IMR-90 (cell line): ENCODE measurements at regions not wholly inside any gene's neighbourhood (a gene's known extent, or its start where the extent isn't known, plus 50 kb on each side); places are given as distances from the start of the nearest gene placed in this dataset.

Source experiments
- ATAC-seq: fragments of 200-7000 bp; cut with Tn5 transposase; 2 replicates; pipeline ENCODE4 v1.9.1; 2020; ENCODE audit warnings: low read depth, mild to moderate bottlenecking, moderate library complexity
- BruUV-seq: library from RNA; stranded (reverse); fragments of 400-500 nt; replicated peaks from 2 replicates; lab custom pipeline; 2021; lab: Mats Ljungman, UMichigan
- CTCF ChIA-PET: fragments of 300-600 bp; formaldehyde crosslinking; extraction: SDS; loops from one replicate; lab custom pipeline; 2021; ENCODE audit warnings: antibody characterized with exemption; lab: Yijun Ruan, JAX
- POLR2A ChIA-PET: fragments of 300-600 bp; sonication (Branson Sonifier 250); formaldehyde crosslinking; loops from one replicate; lab custom pipeline; 2022; ENCODE audit warnings: antibody characterized with exemption; ENCODE audit not compliant: unreplicated experiment; lab: Charles Lee
- DNase-seq: peaks from one replicate; pipeline ENCODE4 v3.0.0; 2013
- H2AFZ ChIP-seq: replicated peaks from 2 replicates; pipeline ENCODE3; 2013; ENCODE audit warnings: low read length, mild to moderate bottlenecking; ENCODE audit not compliant: poor library complexity
- H2AK5ac ChIP-seq: 2 replicates; pipeline ENCODE4 v1.6.1; 2013; ENCODE audit warnings: low read depth, low read length, inconsistent platforms
- H2AK9ac ChIP-seq: replicated peaks from 2 replicates; pipeline ENCODE3; 2013; ENCODE audit warnings: mild to moderate bottlenecking, low read depth, low read length, moderate library complexity; ENCODE audit not compliant: poor library complexity
- H2BK120ac ChIP-seq: 2 replicates; pipeline ENCODE4 v1.6.1; 2013; ENCODE audit warnings: low read depth, low read length, inconsistent platforms
- H2BK15ac ChIP-seq: 3 replicates; pipeline ENCODE4 v1.6.1; 2013; ENCODE audit warnings: low read depth, low read length, inconsistent platforms
- H2BK20ac ChIP-seq: 2 replicates; pipeline ENCODE4 v1.6.1; 2013; ENCODE audit warnings: low read depth, mild to moderate bottlenecking, inconsistent platforms, low read length, moderate library complexity
- H2BK5ac ChIP-seq: 2 replicates; pipeline ENCODE4 v1.6.1; 2013; ENCODE audit warnings: mild to moderate bottlenecking, low read depth, low read length, inconsistent platforms; ENCODE audit not compliant: poor library complexity, severe bottlenecking
- H3K14ac ChIP-seq: replicated peaks from 2 replicates; pipeline ENCODE4 v1.6.1; 2013; ENCODE audit warnings: low read depth, low read length, inconsistent platforms
- H3K18ac ChIP-seq: 2 replicates; pipeline ENCODE4 v1.6.1; 2013; ENCODE audit warnings: low read depth, low read length, control low read depth
- H3K23ac ChIP-seq: 2 replicates; pipeline ENCODE4 v1.6.1; 2013; ENCODE audit warnings: low read depth, low read length, inconsistent platforms
- H3K27ac ChIP-seq: 2 replicates; pipeline ENCODE4 v1.5.1; 2013; ENCODE audit warnings: mild to moderate bottlenecking, control low read depth, low read length; ENCODE audit not compliant: insufficient read depth
- H3K27me3 ChIP-seq: 2 replicates; pipeline ENCODE4 v1.6.1; 2013; ENCODE audit warnings: low read length; ENCODE audit not compliant: control insufficient read depth, insufficient read depth
- H3K36me3 ChIP-seq: 2 replicates; pipeline ENCODE4 v1.6.1; 2013; ENCODE audit warnings: low read length, mixed read lengths; ENCODE audit not compliant: control insufficient read depth, insufficient read depth
- H3K4ac ChIP-seq: 2 replicates; pipeline ENCODE4 v1.6.1; 2013; ENCODE audit warnings: low read depth, low read length, inconsistent platforms
- H3K4me1 ChIP-seq: 2 replicates; pipeline ENCODE4 v1.6.1; 2013; ENCODE audit warnings: low read length, mixed read lengths; ENCODE audit not compliant: control insufficient read depth, insufficient read depth
- H3K4me2 ChIP-seq: 2 replicates; pipeline ENCODE4 v1.6.1; 2013; ENCODE audit warnings: low read depth, mild to moderate bottlenecking, control low read depth, low read length, moderate library complexity
- H3K4me3 ChIP-seq: 2 replicates; pipeline ENCODE4 v1.5.1; 2013; ENCODE audit warnings: low read depth, mild to moderate bottlenecking, control low read depth, low read length, moderate library complexity; ENCODE audit not compliant: insufficient read depth
- H3K56ac ChIP-seq: 2 replicates; pipeline ENCODE4 v1.6.1; 2013; ENCODE audit warnings: low read length, inconsistent platforms; ENCODE audit not compliant: insufficient read depth; ENCODE audit errors: extremely low read depth
- H3K79me1 ChIP-seq, 2 experiments: 2 replicates each; pipeline ENCODE4 v1.6.1; 2013; ENCODE audit warnings: low read length in 2 of 2, inconsistent platforms in 1 of 2, low read depth in 1 of 2
- H3K9ac ChIP-seq: 2 replicates; pipeline ENCODE4 v1.6.1; 2013; ENCODE audit warnings: low read depth, low read length, control low read depth
- H3K9me1 ChIP-seq: 2 replicates; pipeline ENCODE4 v1.6.1; 2013; ENCODE audit warnings: low read length, inconsistent platforms; ENCODE audit not compliant: insufficient read depth
- H3K9me3 ChIP-seq: 2 replicates; pipeline ENCODE4 v1.6.1; 2013; ENCODE audit warnings: low read length; ENCODE audit not compliant: control insufficient read depth, insufficient read depth
- H4K20me1 ChIP-seq: 2 replicates; pipeline ENCODE4 v1.6.1; 2013; ENCODE audit warnings: low read length, inconsistent platforms; ENCODE audit not compliant: insufficient read depth
- H4K5ac ChIP-seq: 2 replicates; pipeline ENCODE4 v1.6.1; 2013; ENCODE audit warnings: mild to moderate bottlenecking, low read depth, low read length, control low read depth
- H4K8ac ChIP-seq, 2 experiments: 2 replicates each; pipeline ENCODE4 v1.6.1; 2013; ENCODE audit warnings: low read depth in 2 of 2, low read length in 2 of 2, control low read depth in 1 of 2, inconsistent platforms in 1 of 2
- H4K91ac ChIP-seq: 2 replicates; pipeline ENCODE4 v1.6.1; 2013; ENCODE audit warnings: low read depth, low read length, inconsistent platforms; ENCODE audit not compliant: insufficient read depth
- BHLHE40 ChIP-seq: fragments of 150-350 bp; IDR thresholded peaks from 2 replicates; pipeline ENCODE4 v1.6.1; 2016; ENCODE audit warnings: mild to moderate bottlenecking, low read depth, low read length
- CEBPB ChIP-seq: IDR thresholded peaks from 2 replicates; pipeline ENCODE4 v1.6.1; 2012; ENCODE audit warnings: low read depth, low read length, improper control_type of control experiment
- RCOR1 ChIP-seq: IDR thresholded peaks from 2 replicates; pipeline ENCODE4 v1.6.1; 2012; ENCODE audit warnings: mild to moderate bottlenecking, low read length, improper control_type of control experiment; ENCODE audit not compliant: insufficient replicate concordance
- WGBS, 2 experiments: methylation state at CpG; one replicate each; pipeline versions ENCODE4 v1.1.5 to v1.1.7; 2013; ENCODE audit warnings: missing lambda C conversion rate in 2 of 2; ENCODE audit not compliant: insufficient read length in 1 of 2; ENCODE audit errors: extremely low coverage in 2 of 2; 5-methylcytosine and 5-hydroxymethylcytosine counted together
- dilution Hi-C: fragments of 300-500 bp; cut with HindIII; formaldehyde crosslinking; loops from one replicate; pipeline ENCODE4 v1.14.3; 2018; ENCODE audit warnings: low sequenced_read_pairs; ENCODE audit not compliant: unreplicated experiment
- in situ Hi-C: fragments of 300-500 bp; cut with MboI; formaldehyde crosslinking; loops from 3 replicates; pipeline ENCODE4 v1.14.3; 2019; ENCODE audit warnings: low sequenced_read_pairs, inconsistent platforms, mixed read lengths
- intact Hi-C: fragments of 100-400 bp; cut with micrococcal nuclease; formaldehyde crosslinking; loops from 2 replicates; pipeline ENCODE4 v1.10.0; 2022

DNA sequence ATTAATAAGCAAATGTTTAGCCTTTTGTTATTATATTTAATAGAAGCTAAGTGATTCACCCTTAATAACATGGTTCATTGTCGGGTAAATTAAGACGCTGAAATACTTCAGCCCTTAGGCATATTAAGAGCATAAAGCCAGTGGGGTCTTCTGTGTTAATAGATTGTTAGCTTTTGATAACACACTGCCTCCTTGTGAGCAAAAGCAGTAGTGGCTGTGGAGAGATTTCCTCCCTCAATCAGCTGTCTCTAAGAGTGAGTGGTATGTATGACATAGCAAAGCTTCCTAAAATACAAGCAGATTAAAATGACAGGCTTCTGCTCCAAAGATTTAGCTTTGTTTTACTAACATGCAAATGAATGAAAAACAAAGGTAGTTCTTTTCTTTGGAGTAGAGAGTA lies 143.7 kb upstream of the SYT4 start:
- no peak overlapping the region for H2AFZ ChIP-seq
- no peak overlapping the region for H4K5ac ChIP-seq
- H3K9me3 ChIP-seq, result peaks cover 5% of the 10 kb centered on the region; the same call in 1 of the 2 replicates
- H3K4ac ChIP-seq, result no peak overlapping the region
- H3K18ac ChIP-seq, result no peak overlapping the region
- H3K56ac ChIP-seq, result no peak overlapping the region
- H3K4me2 ChIP-seq, result no peak overlapping the region
- no peak overlapping the region for H4K91ac ChIP-seq
- H2BK5ac ChIP-seq, result no peak overlapping the region
- H3K4me3 ChIP-seq, result no peak overlapping the region
- no peaks in the 10 kb centered on the region for H3K9me1 ChIP-seq
- TF ChIP-seq RCOR1, result no peak
- no peak for TF ChIP-seq BHLHE40
- no peak for TF ChIP-seq CEBPB
- H3K4me1 ChIP-seq, result no peaks in the 10 kb centered on the region
- intact Hi-C loops (no loop called here), in situ Hi-C loops (no loop called here), dilution Hi-C loops (no loop called here)
- no peak overlapping the region for H3K23ac ChIP-seq
- H3K36me3 ChIP-seq, result no peaks in the 10 kb centered on the region
- CTCF ChIA-PET, result no interaction called here
- POLR2A ChIA-PET, result no interaction called here
- no peak overlapping the region for H3K9ac ChIP-seq
- no peak overlapping the region for H2AK5ac ChIP-seq
- DNase-seq (no peak), ATAC-seq (no peak)
- no TSS peak for BruUV-seq
- H3K79me1 ChIP-seq, result no peaks in the 10 kb centered on the region
- H4K8ac ChIP-seq, result no peak overlapping the region
- no peak overlapping the region for H3K27ac ChIP-seq
- H2AK9ac ChIP-seq, result no peak overlapping the region
- H2BK20ac ChIP-seq, result no peak overlapping the region
- H4K20me1 ChIP-seq, result no peaks in the 10 kb centered on the region
- no peak overlapping the region for H2BK15ac ChIP-seq
- no CpG with 5 or more reads among the region's 2 CpGs for WGBS, 2 experiments
- no peak overlapping the region for H3K14ac ChIP-seq
- H2BK120ac ChIP-seq, result no peak overlapping the region
- H3K27me3 ChIP-seq, result no peaks in the 10 kb centered on the region
